Endothelial cell (in vitro differentiated cells): ENCODE measurements at regions not wholly inside any gene's neighbourhood (a gene's known extent, or its start where the extent isn't known, plus 50 kb on each side); places are given as distances from the start of the nearest gene placed in this dataset.
A peak's percentile ranks its signal among the peaks of the same experiment; 100 is the strongest.

Experiments used
- DNase-seq: peaks from one replicate; pipeline ENCODE4 v3.0.0; 2021; ENCODE audit warnings: low spot score
- H3K27ac Mint-ChIP-seq: one replicate; pipeline ENCODE4 v1.8.0; 2021; ENCODE audit warnings: mixed read lengths, inconsistent platforms; ENCODE audit not compliant: unreplicated experiment
- H3K27me3 Mint-ChIP-seq: one replicate; pipeline ENCODE4 v1.8.0; 2021; ENCODE audit warnings: mild to moderate bottlenecking, moderate library complexity, mixed read lengths, inconsistent platforms; ENCODE audit not compliant: unreplicated experiment
- H3K36me3 Mint-ChIP-seq: one replicate; pipeline ENCODE4 v1.8.0; 2021; ENCODE audit warnings: mild to moderate bottlenecking, low read depth, mixed read lengths, inconsistent platforms; ENCODE audit not compliant: unreplicated experiment
- H3K4me1 Mint-ChIP-seq: one replicate; pipeline ENCODE4 v1.8.0; 2021; ENCODE audit warnings: mild to moderate bottlenecking, mixed read lengths, inconsistent platforms; ENCODE audit not compliant: unreplicated experiment
- H3K4me3 Mint-ChIP-seq: one replicate; pipeline ENCODE4 v1.8.0; 2021; ENCODE audit warnings: mild to moderate bottlenecking, mixed read lengths, inconsistent platforms; ENCODE audit not compliant: unreplicated experiment
- H3K9me3 Mint-ChIP-seq: one replicate; pipeline ENCODE4 v1.8.0; 2021; ENCODE audit warnings: mixed read lengths, inconsistent platforms; ENCODE audit not compliant: unreplicated experiment
- TF ChIP-seq, protein P1 (sequence below): fragments of 200-600 bp; sonication (generic); IDR thresholded peaks from one replicate; pipeline ENCODE4 v1.5.0; 2021; ENCODE audit warnings: antibody characterized with exemption; ENCODE audit not compliant: unreplicated experiment

DNA sequence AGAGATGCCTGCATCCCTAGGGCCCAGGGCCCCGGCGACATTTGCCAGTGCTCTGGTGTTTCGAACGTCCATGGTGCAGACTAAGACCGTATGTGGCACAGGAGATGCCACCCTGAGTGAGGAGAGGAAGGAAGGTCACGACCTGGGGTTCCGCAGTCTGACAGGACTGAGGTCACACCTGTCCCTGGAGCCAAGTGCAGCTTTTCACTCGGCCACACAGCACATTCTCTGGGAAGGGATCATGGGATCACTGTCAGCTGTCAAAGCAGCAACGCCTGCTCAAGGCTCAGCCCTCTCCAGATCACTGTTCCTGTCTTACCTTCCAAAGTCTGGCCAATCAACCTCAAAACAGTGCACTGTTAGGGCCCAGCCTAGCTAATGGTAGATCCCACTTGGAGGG is 243.6 kb downstream of the SIPA1L2 start:
- no peak overlapping the region for H3K4me3 Mint-ChIP-seq
- H3K9me3 Mint-ChIP-seq, result no peaks in the 10 kb centered on the region
- TF ChIP-seq, protein P1, sequence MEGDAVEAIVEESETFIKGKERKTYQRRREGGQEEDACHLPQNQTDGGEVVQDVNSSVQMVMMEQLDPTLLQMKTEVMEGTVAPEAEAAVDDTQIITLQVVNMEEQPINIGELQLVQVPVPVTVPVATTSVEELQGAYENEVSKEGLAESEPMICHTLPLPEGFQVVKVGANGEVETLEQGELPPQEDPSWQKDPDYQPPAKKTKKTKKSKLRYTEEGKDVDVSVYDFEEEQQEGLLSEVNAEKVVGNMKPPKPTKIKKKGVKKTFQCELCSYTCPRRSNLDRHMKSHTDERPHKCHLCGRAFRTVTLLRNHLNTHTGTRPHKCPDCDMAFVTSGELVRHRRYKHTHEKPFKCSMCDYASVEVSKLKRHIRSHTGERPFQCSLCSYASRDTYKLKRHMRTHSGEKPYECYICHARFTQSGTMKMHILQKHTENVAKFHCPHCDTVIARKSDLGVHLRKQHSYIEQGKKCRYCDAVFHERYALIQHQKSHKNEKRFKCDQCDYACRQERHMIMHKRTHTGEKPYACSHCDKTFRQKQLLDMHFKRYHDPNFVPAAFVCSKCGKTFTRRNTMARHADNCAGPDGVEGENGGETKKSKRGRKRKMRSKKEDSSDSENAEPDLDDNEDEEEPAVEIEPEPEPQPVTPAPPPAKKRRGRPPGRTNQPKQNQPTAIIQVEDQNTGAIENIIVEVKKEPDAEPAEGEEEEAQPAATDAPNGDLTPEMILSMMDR, result no peak
- DNase-seq, result no peak
- H3K27ac Mint-ChIP-seq, result no peak overlapping the region
- H3K27me3 Mint-ChIP-seq, result peaks cover 6% of the 10 kb centered on the region
- no peaks in the 10 kb centered on the region for H3K36me3 Mint-ChIP-seq
- no peaks in the 10 kb centered on the region for H3K4me1 Mint-ChIP-seq

DNA sequence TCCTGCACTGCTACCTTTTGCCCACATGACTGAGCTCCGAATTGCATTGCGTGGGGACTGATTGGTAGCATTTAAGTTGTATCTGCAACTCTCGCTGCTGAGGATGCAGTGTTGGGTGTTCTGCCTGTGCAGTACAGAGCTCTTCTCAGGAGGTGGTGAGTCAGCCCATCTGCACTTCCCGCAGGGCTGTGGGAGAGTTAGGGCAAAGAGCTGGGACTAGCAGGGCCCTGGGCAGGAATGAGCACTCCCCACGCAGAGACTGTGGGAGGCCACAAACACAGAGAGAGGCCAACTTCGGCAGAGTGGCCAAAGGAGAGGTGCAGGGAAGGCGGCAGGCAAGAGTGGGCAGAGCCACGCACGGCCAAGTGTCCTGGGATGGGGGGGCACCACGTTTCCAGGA is 244.7 kb downstream of the SIPA1L2 start:
- Mint-ChIP-seq H3K36me3 (no peaks in the 10 kb centered on the region), H3K9me3 (no peaks in the 10 kb centered on the region), H3K4me1 (no peaks in the 10 kb centered on the region), H3K4me3 (no peak overlapping the region), H3K27me3 (peaks cover 6% of the 10 kb centered on the region), H3K27ac (no peak overlapping the region)
- TF ChIP-seq, protein P1, result no peak
- DNase-seq, result no peak

DNA sequence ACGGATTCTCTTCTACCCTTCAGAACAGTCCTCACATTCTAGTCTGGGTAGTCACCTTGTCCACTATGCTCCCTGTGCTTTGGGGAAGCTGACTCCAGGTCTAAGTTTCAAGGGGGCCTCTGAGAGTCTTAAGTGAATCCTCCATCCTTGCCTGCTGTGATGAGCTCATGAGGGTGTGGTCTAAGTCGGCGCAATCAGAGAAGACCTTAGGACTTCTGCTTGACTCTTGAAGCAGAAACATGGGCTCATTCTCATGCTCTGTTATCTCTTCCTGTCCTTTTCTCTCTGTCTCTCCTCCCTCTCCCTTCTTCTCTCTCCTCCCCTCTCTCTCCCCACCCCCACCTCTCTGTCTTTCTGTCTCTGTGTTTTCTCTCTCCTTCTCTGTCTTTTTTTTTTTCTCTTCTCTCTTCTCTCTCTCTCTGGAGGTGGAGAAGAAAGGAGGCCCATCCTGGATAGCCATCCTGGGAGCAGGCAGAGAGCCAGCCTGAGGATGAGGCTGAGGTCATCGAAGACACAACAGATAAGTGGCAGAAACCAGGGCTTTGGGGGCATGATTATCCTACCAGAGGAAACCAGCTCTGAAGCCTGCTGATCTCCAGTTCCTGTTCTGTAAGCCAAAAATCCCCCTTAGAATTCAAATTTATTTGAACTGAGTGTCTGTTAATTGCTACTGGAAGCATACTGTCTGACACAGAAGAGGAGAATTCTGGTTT is 245.6 kb downstream of the SIPA1L2 start:
- H3K27ac Mint-ChIP-seq, result no peak overlapping the region
- H3K9me3 Mint-ChIP-seq, result no peaks in the 10 kb centered on the region
- no peaks in the 10 kb centered on the region for H3K4me1 Mint-ChIP-seq
- no peak for DNase-seq
- H3K36me3 Mint-ChIP-seq, result no peaks in the 10 kb centered on the region
- H3K4me3 Mint-ChIP-seq, result no peak overlapping the region
- peaks cover 6% of the 10 kb centered on the region for H3K27me3 Mint-ChIP-seq
- TF ChIP-seq, protein P1, result no peak

DNA sequence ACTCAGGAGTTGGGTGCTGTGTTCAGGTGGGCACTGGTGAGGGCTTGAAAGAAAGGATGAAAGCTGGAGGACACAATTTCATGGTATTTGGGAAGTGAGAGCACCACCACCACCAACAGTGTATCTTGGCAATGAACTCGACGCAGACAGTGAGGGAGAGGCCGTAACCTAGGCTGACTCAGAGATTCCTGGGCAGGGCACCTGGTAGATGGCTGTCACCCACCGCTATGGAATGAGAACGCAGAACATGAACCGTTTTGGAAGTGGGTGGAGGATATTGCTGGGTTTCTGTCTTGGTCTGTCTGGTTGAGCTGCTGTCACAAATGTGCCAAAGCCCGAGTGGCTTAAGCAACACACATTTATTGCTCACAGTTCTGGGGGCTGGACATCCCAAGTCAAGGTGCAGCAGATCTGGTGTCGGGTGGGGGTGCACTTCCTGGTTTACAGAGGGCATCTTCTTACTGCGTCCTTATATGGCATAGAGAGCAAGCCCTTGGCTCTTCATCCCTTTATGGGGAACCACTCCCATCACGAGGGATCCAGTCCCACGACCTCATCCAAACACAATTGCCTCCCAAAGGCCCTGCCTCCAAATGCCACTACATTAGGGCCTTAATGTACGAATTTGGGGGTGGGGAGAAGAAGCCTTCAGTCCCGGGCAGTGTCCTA is 246.3 kb downstream of the SIPA1L2 start:
- TF ChIP-seq, protein P1, result no peak
- H3K4me3 Mint-ChIP-seq, result no peak overlapping the region
- no peak for DNase-seq
- no peaks in the 10 kb centered on the region for H3K4me1 Mint-ChIP-seq
- peaks cover 6% of the 10 kb centered on the region for H3K27me3 Mint-ChIP-seq
- H3K9me3 Mint-ChIP-seq, result no peaks in the 10 kb centered on the region
- peak overlapping the region; percentile 24 for H3K27ac Mint-ChIP-seq
- H3K36me3 Mint-ChIP-seq, result no peaks in the 10 kb centered on the region

DNA sequence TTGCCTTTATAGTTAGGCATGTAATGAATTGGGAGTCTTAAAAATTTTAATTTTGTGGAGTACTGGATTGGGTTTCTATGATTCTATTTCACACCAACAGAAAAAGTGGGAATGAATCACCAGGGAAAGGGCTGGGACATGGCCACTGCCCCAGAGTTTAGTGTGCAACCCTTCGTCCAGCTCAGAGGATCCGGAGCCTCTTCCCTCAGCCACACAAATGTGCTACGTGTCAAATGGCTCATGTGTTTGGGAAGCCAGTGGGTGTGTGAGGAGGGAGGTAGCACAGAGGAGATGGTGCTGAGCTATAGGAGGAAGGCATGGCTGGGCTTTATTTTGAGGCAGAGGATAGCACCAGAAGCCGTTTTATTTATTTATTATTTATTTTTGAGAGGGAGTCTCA is 247.3 kb downstream of the SIPA1L2 start:
- no peaks in the 10 kb centered on the region for H3K36me3 Mint-ChIP-seq
- TF ChIP-seq, protein P1, result no peak
- H3K9me3 Mint-ChIP-seq, result no peaks in the 10 kb centered on the region

More for the DNA sequence above, 247.3 kb downstream of the SIPA1L2 start:
- H3K27ac Mint-ChIP-seq, result no peak overlapping the region
- peaks cover 6% of the 10 kb centered on the region for H3K27me3 Mint-ChIP-seq
- DNase-seq, result no peak
- H3K4me3 Mint-ChIP-seq, result no peak overlapping the region
- H3K4me1 Mint-ChIP-seq, result no peaks in the 10 kb centered on the region
